GM21423 (cell line): ENCODE measurements at regions not wholly inside any gene's neighbourhood (a gene's known extent, or its start where the extent isn't known, plus 50 kb on each side); places are given as distances from the start of the nearest gene placed in this dataset.

Experiments
- ATAC-seq: cut with Tn5 transposase; IDR thresholded peaks from one replicate; pipeline ENCODE4 v1.9.1; 2021; ENCODE audit warnings: mild to moderate bottlenecking, moderate library complexity; ENCODE audit not compliant: unreplicated experiment

GRCh38 chr7:84336766-84337165 is 142.2 kb upstream of the SEMA3A start:
- no peak for ATAC-seq

GRCh38 chr7:84336303-84336702 is 141.7 kb upstream of the SEMA3A start:
- no peak for ATAC-seq

- ATAC-seq, result no peak
These were observed 137.0 kb upstream of the SEMA3A start for GRCh38 chr7:84331616-84332015.

- ATAC-seq, result no peak
These were observed 134.0 kb upstream of the SEMA3A start for GRCh38 chr7:84328571-84328970.

- no peak for ATAC-seq
These were observed 129.6 kb upstream of the SEMA3A start for GRCh38 chr7:84324136-84324630.

- ATAC-seq, result no peak
These were observed 122.9 kb upstream of the SEMA3A start for GRCh38 chr7:84317536-84317935.

- no peak for ATAC-seq
These were observed 119.7 kb upstream of the SEMA3A start for GRCh38 chr7:84314263-84314662.

GRCh38 chr7:84304407-84304806 is 109.8 kb upstream of the SEMA3A start:
- no peak for ATAC-seq

- no peak for ATAC-seq
These were observed 108.4 kb upstream of the SEMA3A start for GRCh38 chr7:84302949-84303348.

GRCh38 chr7:84297616-84298015 is 103.0 kb upstream of the SEMA3A start:
- ATAC-seq, result no peak

- no peak for ATAC-seq
These were observed 100.4 kb upstream of the SEMA3A start for GRCh38 chr7:84294847-84295455.

- ATAC-seq, result no peak
These were observed 99.8 kb upstream of the SEMA3A start for GRCh38 chr7:84294391-84294790.

- no peak for ATAC-seq
These were observed 97.2 kb upstream of the SEMA3A start for GRCh38 chr7:84291756-84292155.

- no peak for ATAC-seq
These were observed 89.2 kb upstream of the SEMA3A start for GRCh38 chr7:84283798-84284197.

GRCh38 chr7:84281518-84281917 is 86.9 kb upstream of the SEMA3A start:
- no peak for ATAC-seq

- no peak for ATAC-seq
These were observed 83.1 kb upstream of the SEMA3A start for GRCh38 chr7:84277628-84278224.

GRCh38 chr7:84274029-84274638 is 79.5 kb upstream of the SEMA3A start:
- no peak for ATAC-seq

GRCh38 chr7:84271543-84271942 is 77.0 kb upstream of the SEMA3A start:
- no peak for ATAC-seq

- no peak for ATAC-seq
These were observed 69.8 kb upstream of the SEMA3A start for GRCh38 chr7:84264396-84264795.

- no peak for ATAC-seq
These were observed 68.5 kb upstream of the SEMA3A start for GRCh38 chr7:84263106-84263505.

- no peak for ATAC-seq
These were observed 66.9 kb upstream of the SEMA3A start for GRCh38 chr7:84261509-84261908.

- no peak for ATAC-seq
These were observed 64.0 kb upstream of the SEMA3A start for GRCh38 chr7:84258628-84259027.
